ENCODE measurements at regions not wholly inside any gene's neighbourhood (a gene's known extent, or its start where the extent isn't known, plus 50 kb on each side); places are given as distances from the start of the nearest gene placed in this dataset.

GRCh38 chr10:8520382-8520781 is 465.9 kb downstream of the GATA3 start:
- Mint-ChIP-seq H3K27ac (ENCODE audit: low read depth) (no peak overlapping the region), H3K4me1 (no peaks in the 10 kb centered on the region), H3K27me3 (peaks cover 65% of the 10 kb centered on the region), H3K36me3 (ENCODE audit: insufficient read depth) (no peaks in the 10 kb centered on the region), H3K4me3 (no peak overlapping the region), H3K9me3 (no peaks in the 10 kb centered on the region)
- ATAC-seq (replicated peaks; ENCODE audit: extremely low read depth, poor library complexity, severe bottlenecking) (no peak), DNase-seq (ENCODE audit: low spot score in 2 of 2) (no peak)

- Mint-ChIP-seq H3K27me3 (peaks cover 66% of the 10 kb centered on the region), H3K27ac (ENCODE audit: low read depth) (no peak overlapping the region), H3K36me3 (ENCODE audit: insufficient read depth) (no peaks in the 10 kb centered on the region), H3K4me1 (no peaks in the 10 kb centered on the region), H3K9me3 (no peaks in the 10 kb centered on the region), H3K4me3 (no peak overlapping the region)
- DNase-seq (ENCODE audit: low spot score in 2 of 2) (no peak), ATAC-seq (replicated peaks; ENCODE audit: extremely low read depth, poor library complexity, severe bottlenecking) (no peak)
Observed at GRCh38 chr10:8527773-8528172, 473.3 kb downstream of the GATA3 start.

- Mint-ChIP-seq H3K9me3 (no peaks in the 10 kb centered on the region), H3K27ac (ENCODE audit: low read depth) (no peak overlapping the region), H3K27me3 (peaks cover 69% of the 10 kb centered on the region), H3K4me3 (no peak overlapping the region), H3K36me3 (ENCODE audit: insufficient read depth) (no peaks in the 10 kb centered on the region), H3K4me1 (no peaks in the 10 kb centered on the region)
- DNase-seq (ENCODE audit: low spot score in 2 of 2), result no peak
- no peak for ATAC-seq (replicated peaks; ENCODE audit: extremely low read depth, poor library complexity, severe bottlenecking)
Observed at GRCh38 chr10:8531116-8531515, 476.6 kb downstream of the GATA3 start.

- no peak overlapping the region for H3K4me3 Mint-ChIP-seq
- H3K36me3 Mint-ChIP-seq (ENCODE audit: insufficient read depth), result no peaks in the 10 kb centered on the region
- H3K4me1 Mint-ChIP-seq, result no peaks in the 10 kb centered on the region
- no peak overlapping the region for H3K27ac Mint-ChIP-seq (ENCODE audit: low read depth)
- H3K9me3 Mint-ChIP-seq, result no peaks in the 10 kb centered on the region
- no peak for ATAC-seq (replicated peaks; ENCODE audit: extremely low read depth, poor library complexity, severe bottlenecking)
- peaks cover 68% of the 10 kb centered on the region for H3K27me3 Mint-ChIP-seq
- DNase-seq (ENCODE audit: low spot score in 2 of 2), result no peak
Observed at GRCh38 chr10:8532647-8533046, 478.2 kb downstream of the GATA3 start.

- Mint-ChIP-seq H3K27me3 (peaks cover 67% of the 10 kb centered on the region), H3K9me3 (no peaks in the 10 kb centered on the region), H3K4me3 (no peak overlapping the region), H3K36me3 (ENCODE audit: insufficient read depth) (no peaks in the 10 kb centered on the region), H3K27ac (ENCODE audit: low read depth) (no peak overlapping the region), H3K4me1 (no peaks in the 10 kb centered on the region)
- DNase-seq (ENCODE audit: low spot score in 2 of 2), result no peak
- ATAC-seq (replicated peaks; ENCODE audit: extremely low read depth, poor library complexity, severe bottlenecking), result no peak
Observed at GRCh38 chr10:8533462-8533861, 479.0 kb downstream of the GATA3 start.

GRCh38 chr10:8534096-8534495 is 479.6 kb downstream of the GATA3 start:
- Mint-ChIP-seq H3K4me3 (no peak overlapping the region), H3K27me3 (peaks cover 62% of the 10 kb centered on the region)
- no peak for ATAC-seq (replicated peaks; ENCODE audit: extremely low read depth, poor library complexity, severe bottlenecking)

GRCh38 chr10:8534891-8535290 is 480.4 kb downstream of the GATA3 start:
- Mint-ChIP-seq H3K4me3 (no peak overlapping the region), H3K36me3 (ENCODE audit: insufficient read depth) (no peaks in the 10 kb centered on the region), H3K4me1 (no peaks in the 10 kb centered on the region)

More at GRCh38 chr10:8534096-8534495, 479.6 kb downstream of the GATA3 start:
- Mint-ChIP-seq H3K36me3 (ENCODE audit: insufficient read depth) (no peaks in the 10 kb centered on the region), H3K9me3 (no peaks in the 10 kb centered on the region), H3K27ac (ENCODE audit: low read depth) (no peak overlapping the region), H3K4me1 (no peaks in the 10 kb centered on the region)
- no peak for DNase-seq (ENCODE audit: low spot score in 2 of 2)

GRCh38 chr10:8539056-8539455 is 484.6 kb downstream of the GATA3 start:
- ATAC-seq (replicated peaks; ENCODE audit: extremely low read depth, poor library complexity, severe bottlenecking) (no peak), DNase-seq (ENCODE audit: low spot score in 2 of 2) (no peak)
- no peak overlapping the region for H3K27ac Mint-ChIP-seq (ENCODE audit: low read depth)
- H3K4me1 Mint-ChIP-seq, result no peaks in the 10 kb centered on the region
- H3K27me3 Mint-ChIP-seq, result peaks cover 46% of the 10 kb centered on the region
- no peaks in the 10 kb centered on the region for H3K36me3 Mint-ChIP-seq (ENCODE audit: insufficient read depth)
- peaks cover 5% of the 10 kb centered on the region for H3K9me3 Mint-ChIP-seq
- H3K4me3 Mint-ChIP-seq, result no peak overlapping the region

More at GRCh38 chr10:8534891-8535290, 480.4 kb downstream of the GATA3 start:
- H3K27ac Mint-ChIP-seq (ENCODE audit: low read depth), result no peak overlapping the region
- no peaks in the 10 kb centered on the region for H3K9me3 Mint-ChIP-seq
- H3K27me3 Mint-ChIP-seq, result peaks cover 62% of the 10 kb centered on the region
- DNase-seq (ENCODE audit: low spot score in 2 of 2) (no peak), ATAC-seq (replicated peaks; ENCODE audit: extremely low read depth, poor library complexity, severe bottlenecking) (no peak)

GRCh38 chr10:8543361-8544056 is 489.0 kb downstream of the GATA3 start:
- ATAC-seq (replicated peaks; ENCODE audit: extremely low read depth, poor library complexity, severe bottlenecking), result no peak
- DNase-seq (ENCODE audit: low spot score in 2 of 2), result no peak
- no peaks in the 10 kb centered on the region for H3K4me1 Mint-ChIP-seq
- H3K4me3 Mint-ChIP-seq, result no peak overlapping the region
- no peaks in the 10 kb centered on the region for H3K36me3 Mint-ChIP-seq (ENCODE audit: insufficient read depth)
- no peak overlapping the region for H3K27ac Mint-ChIP-seq (ENCODE audit: low read depth)
- H3K27me3 Mint-ChIP-seq, result peaks cover 29% of the 10 kb centered on the region
- H3K9me3 Mint-ChIP-seq, result peaks cover 5% of the 10 kb centered on the region

GRCh38 chr10:8544057-8544380 is 489.5 kb downstream of the GATA3 start:
- Mint-ChIP-seq H3K4me1 (no peaks in the 10 kb centered on the region), H3K9me3 (peaks cover 5% of the 10 kb centered on the region), H3K27me3 (peaks cover 34% of the 10 kb centered on the region), H3K36me3 (ENCODE audit: insufficient read depth) (no peaks in the 10 kb centered on the region), H3K4me3 (no peak overlapping the region), H3K27ac (ENCODE audit: low read depth) (no peak overlapping the region)
- no peak for ATAC-seq (replicated peaks; ENCODE audit: extremely low read depth, poor library complexity, severe bottlenecking)
- no peak for DNase-seq (ENCODE audit: low spot score in 2 of 2)

- H3K27me3 Mint-ChIP-seq, result peaks cover 35% of the 10 kb centered on the region
- no peak for ATAC-seq (replicated peaks; ENCODE audit: extremely low read depth, poor library complexity, severe bottlenecking)
Observed at GRCh38 chr10:8544500-8544899, 490.0 kb downstream of the GATA3 start.

GRCh38 chr10:8554574-8554973 is 500.1 kb downstream of the GATA3 start:
- ATAC-seq (replicated peaks; ENCODE audit: extremely low read depth, poor library complexity, severe bottlenecking) (no peak), DNase-seq (ENCODE audit: low spot score in 2 of 2) (no peak)
- Mint-ChIP-seq H3K27ac (ENCODE audit: low read depth) (no peak overlapping the region), H3K36me3 (ENCODE audit: insufficient read depth) (no peaks in the 10 kb centered on the region), H3K9me3 (no peaks in the 10 kb centered on the region), H3K4me3 (no peak overlapping the region), H3K27me3 (peaks cover 73% of the 10 kb centered on the region), H3K4me1 (no peaks in the 10 kb centered on the region)

More at GRCh38 chr10:8544500-8544899, 490.0 kb downstream of the GATA3 start:
- H3K36me3 Mint-ChIP-seq (ENCODE audit: insufficient read depth), result no peaks in the 10 kb centered on the region
- H3K4me3 Mint-ChIP-seq, result no peak overlapping the region
- no peaks in the 10 kb centered on the region for H3K4me1 Mint-ChIP-seq
- H3K9me3 Mint-ChIP-seq, result peaks cover 5% of the 10 kb centered on the region
- no peak for DNase-seq (ENCODE audit: low spot score in 2 of 2)
- no peak overlapping the region for H3K27ac Mint-ChIP-seq (ENCODE audit: low read depth)

GRCh38 chr10:8556321-8556720 is 501.8 kb downstream of the GATA3 start:
- ATAC-seq (replicated peaks; ENCODE audit: extremely low read depth, poor library complexity, severe bottlenecking) (no peak), DNase-seq (ENCODE audit: low spot score in 2 of 2) (no peak)
- Mint-ChIP-seq H3K4me1 (no peaks in the 10 kb centered on the region), H3K27ac (ENCODE audit: low read depth) (no peak overlapping the region), H3K4me3 (no peak overlapping the region), H3K36me3 (ENCODE audit: insufficient read depth) (no peaks in the 10 kb centered on the region), H3K27me3 (peaks cover 72% of the 10 kb centered on the region), H3K9me3 (no peaks in the 10 kb centered on the region)
